HG03045 (cell line): ENCODE measurements at regions not wholly inside any gene's neighbourhood (a gene's known extent, or its start where the extent isn't known, plus 50 kb on each side); places are given as distances from the start of the nearest gene placed in this dataset.
"Not testable (repeated sequence)": the region's sequence is repeated elsewhere in the genome, so short reads cannot be mapped to it uniquely, and the experiment has no call there.

ENCODE experiments used
- ATAC-seq: cut with Tn5 transposase; IDR thresholded peaks from one replicate; pipeline ENCODE4 v1.9.1; 2021; ENCODE audit warnings: mild to moderate bottlenecking, moderate library complexity; ENCODE audit not compliant: unreplicated experiment

DNA sequence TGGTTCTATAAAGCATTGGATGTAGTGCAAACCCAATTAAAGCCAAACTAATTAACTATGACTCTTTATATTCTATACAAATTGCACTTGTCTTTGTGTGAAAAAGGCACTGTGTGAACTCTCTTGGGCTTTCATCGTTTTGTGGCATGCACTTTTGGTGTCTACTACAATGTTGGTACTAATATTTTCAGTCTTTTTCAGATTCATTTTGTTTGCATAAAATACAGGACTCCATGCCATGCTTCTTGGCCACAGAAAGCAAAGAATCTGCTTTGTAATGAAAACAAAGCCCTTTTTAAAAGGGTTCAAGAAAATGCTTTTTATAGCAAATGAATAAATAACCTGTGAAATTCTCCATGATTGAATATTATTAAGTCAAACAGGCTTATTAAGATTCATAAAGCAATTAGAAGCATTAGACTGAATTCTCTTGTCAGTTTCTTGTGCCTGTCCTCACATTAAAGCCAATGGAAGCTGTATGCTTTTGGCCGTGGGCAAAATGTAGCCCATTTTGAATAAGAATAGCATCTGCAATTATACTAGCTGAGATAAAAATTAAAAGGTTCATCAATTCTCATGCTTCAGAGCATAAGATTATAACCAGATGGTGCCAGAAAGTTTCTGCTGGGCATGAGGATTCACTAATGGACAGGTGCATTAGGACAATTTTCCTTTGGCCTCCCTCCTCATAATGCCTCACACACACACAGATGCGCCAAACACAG lies 1665.2 kb downstream of the SUCLG1 start:
- ATAC-seq, result no peak

- ATAC-seq, result no peak
Observed at GRCh38 chr2:82792316-82792715, 1666.8 kb downstream of the SUCLG1 start.

DNA sequence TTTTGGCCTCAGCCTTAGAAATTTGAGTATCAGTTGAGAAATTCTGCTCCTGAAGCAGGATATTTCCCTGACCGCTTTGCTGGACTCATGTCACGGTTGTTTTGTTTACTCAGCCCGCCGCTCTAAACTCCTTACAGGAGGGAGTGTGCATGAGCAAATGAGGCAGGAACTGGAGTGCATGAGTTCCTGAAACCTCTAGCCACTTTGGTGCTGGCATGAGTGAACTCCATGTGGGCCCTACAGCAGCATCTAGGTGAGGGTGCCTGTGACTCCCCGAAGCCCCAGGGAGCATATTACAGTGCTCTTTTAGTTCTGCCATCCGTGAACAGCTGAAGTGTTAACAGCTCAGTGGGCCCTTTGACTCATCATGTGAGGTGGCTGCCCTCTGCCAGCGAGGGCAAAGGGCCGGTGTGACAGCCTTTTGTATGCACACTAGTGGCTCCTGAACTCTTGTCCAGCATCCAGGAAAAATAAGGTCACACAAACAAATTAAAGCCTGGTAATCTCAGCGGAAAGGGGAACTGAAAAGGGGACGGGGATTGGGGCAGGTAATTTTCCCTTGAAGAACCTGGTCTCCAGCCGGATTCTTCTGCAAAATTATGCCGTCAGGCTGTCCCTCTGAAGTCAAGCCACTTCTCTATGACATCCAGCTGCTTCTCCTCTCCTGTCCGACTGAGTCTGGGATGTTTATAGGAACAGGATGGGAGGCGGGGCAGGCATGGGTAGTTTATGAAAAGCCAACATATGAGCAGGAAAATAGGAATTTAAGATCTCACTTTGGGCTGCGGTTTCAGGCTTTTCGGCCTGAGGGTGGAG lies 1668.7 kb downstream of the SUCLG1 start:
- ATAC-seq, result no peak

- ATAC-seq, result no peak
Observed at GRCh38 chr2:82789851-82790205, 1669.3 kb downstream of the SUCLG1 start.

DNA sequence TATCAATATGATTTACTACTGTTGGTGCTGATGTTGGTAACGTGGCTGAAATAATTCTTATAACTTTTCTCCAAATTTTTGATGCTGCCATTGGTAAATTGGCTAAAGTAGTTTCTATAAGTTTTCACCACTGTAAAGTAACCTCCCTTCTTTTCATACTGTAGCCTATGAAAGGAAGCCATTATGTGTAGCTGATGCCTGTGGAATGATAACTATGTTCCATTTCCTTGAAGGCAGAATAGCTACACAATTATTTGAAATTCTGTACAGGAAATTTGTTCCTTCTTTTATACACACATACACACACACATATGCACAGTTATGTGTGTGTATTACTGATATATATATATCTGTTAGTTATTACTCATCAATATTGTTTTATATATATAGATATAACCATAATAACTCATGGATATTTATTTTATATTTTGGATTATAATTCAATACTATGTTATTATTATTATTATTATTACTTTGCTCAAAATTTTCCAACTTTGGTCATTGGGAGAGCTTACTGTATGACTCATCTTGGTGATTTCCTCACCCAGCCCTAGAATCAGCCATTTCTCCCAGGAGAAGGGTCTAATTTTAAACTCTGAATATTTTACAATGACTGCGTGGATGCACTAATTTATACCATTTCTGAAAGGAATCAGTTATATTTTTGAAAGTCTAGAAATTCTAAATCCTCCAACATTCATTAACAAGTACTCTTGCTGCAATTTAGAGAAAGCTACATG lies 1677.7 kb downstream of the SUCLG1 start:
- no peak for ATAC-seq

- ATAC-seq, result no peak
Observed at GRCh38 chr2:82780050-82780449, 1679.0 kb downstream of the SUCLG1 start.

DNA sequence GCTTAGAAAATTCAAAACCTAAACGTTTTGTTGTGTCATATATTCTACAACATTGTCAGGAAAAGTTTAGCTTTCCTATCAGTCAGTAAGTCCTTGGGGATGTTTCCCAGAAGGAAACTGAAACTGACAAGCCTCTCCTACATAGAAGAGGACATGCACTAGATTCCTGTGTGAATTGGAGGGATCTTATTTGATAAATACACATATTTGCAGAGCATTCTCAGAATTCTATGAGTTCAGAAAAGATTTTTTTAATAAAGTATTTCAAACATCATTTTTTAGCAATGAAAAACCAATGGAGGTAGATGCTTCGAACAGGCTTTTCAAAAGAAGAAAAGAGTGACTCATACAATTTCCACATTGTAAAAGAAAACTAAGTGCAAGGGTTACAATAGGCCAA lies 1706.7 kb downstream of the SUCLG1 start:
- ATAC-seq, result no peak

- ATAC-seq, result no peak
Observed at GRCh38 chr2:82748653-82749052, 1710.4 kb downstream of the SUCLG1 start.

- no peak for ATAC-seq
Observed at GRCh38 chr2:82740527-82740926, 1718.6 kb downstream of the SUCLG1 start.

GRCh38 chr2:82737965-82738364 lies 1721.1 kb downstream of the SUCLG1 start:
- not testable (repeated sequence) for ATAC-seq

DNA sequence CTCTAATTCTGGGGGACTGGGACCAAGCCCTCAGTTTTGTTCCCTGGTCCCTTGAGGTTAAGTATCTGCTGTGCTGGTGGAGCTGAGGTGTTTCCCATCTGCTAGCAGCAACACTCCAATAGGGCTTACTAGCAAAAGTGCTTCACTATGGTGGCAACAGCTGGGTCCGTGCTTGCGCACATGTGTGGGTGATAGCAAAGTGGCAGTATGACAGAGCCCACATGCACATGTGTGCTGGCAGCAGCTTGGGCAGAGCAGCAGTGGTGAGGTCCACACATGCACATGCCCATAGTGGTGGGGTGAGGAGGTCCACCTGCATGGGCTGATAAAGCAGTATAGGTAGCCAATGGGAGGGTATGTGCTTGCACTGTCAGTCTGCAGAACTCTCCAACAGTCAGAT lies 1723.7 kb downstream of the SUCLG1 start:
- ATAC-seq, result no peak

GRCh38 chr2:82731824-82732223 lies 1727.3 kb downstream of the SUCLG1 start:
- no peak for ATAC-seq

DNA sequence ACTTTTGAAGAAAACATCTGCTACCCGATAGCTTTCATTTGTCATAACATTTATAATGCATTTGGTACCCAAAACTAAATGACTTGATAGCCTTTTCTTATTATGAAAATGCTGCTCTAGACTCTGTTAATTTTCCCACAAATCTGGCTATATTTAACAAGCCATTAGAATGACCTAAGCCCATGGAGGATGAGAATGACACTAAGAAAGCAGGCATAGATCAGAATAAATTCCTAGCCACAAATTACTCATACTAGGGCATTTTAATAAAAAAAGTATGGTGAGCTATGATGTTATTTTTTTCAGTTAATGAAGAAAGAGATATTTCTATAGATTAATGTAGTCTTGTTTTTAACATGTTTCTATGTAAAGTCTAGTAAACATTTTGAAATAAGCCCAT lies 1728.3 kb downstream of the SUCLG1 start:
- no peak for ATAC-seq

DNA sequence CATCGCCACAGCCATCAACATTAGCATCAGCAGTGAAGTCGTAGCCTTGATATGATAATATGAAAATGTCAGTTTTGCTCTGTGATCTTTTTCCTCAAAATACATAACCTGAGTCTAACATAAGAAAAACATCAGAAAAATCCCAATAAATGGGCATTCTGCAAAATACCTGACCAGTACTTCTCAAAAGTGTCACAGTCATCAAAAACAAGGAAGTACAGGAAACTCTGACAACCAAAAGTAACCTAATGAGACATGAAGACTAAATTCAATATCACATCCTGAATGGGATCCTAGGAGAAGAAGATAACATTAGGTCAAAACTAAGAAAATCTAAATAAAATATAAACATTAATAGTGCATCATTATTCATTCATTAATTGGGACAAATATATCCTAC lies 1731.0 kb downstream of the SUCLG1 start:
- ATAC-seq, result no peak

GRCh38 chr2:82708681-82709080 lies 1750.4 kb downstream of the SUCLG1 start:
- no peak for ATAC-seq

- ATAC-seq, result no peak
Observed at GRCh38 chr2:82697231-82697630, 1761.8 kb downstream of the SUCLG1 start.

DNA sequence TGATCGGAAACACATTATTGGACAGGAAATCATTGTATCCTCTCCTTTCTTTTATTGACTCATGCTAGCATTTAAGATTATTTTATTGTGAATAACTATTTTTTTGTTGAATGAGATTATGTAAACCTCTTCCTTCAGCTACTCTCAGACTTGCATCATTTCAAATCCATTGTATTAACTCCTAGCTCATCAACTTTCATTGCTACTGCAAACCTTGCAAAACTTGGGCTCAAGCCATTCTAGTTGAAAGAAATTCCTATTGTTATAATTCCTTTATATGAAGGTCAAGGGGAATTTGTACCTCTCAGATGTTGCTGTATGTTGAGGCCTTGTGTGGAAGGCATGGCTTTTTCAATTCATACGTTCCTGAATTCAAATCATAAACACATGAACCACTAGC lies 1764.6 kb downstream of the SUCLG1 start:
- ATAC-seq, result no peak

DNA sequence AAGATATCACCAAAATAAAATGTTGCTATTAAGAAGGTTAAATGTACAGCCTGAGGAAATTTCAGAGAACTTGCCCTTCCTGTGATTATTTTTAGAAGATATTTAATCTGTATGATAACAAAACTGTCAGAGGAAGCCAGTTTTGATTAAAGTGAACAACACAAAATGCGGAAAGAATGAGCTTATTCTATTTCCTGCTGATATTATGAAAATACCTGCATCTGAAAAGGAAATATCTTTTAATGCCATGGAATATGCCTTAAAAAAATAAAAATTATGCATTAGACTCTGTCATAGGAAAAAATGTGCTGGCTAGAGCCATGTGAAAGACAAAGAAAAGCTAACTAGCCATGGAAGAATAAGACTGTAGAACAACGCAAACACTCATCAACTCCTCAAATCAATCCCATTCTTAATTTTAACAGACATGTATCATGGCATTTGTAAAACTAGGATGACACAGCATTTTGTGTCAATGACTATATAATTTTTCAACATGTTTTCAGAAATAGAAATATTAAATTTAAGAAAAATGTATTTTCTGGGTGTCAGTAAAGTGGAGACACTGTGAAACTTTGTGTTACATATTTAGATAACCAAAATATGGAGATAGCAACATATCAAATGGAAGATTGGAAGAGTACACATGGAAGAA lies 1768.2 kb downstream of the SUCLG1 start:
- ATAC-seq, result no peak

- no peak for ATAC-seq
Observed at GRCh38 chr2:82675186-82675585, 1783.9 kb downstream of the SUCLG1 start.

- no peak for ATAC-seq
Observed at GRCh38 chr2:82674652-82675051, 1784.4 kb downstream of the SUCLG1 start.

DNA sequence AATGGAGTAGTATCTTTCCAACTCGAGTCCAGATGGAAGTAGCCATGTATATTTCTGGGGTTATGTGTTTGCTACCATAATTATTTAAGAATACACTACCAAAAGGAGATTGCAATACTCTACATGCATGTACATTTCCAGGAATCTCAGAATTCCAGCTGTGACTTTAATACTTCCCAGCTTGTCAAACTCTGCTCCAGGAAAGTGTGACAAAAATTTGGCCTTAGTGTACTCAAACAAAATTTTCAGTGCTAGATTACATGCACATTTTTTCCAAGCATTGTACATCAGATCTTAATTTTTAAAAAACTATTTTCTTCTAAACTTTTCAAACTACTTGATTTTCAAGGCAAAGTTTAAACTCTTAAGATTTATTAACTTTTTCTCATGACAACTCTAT lies 1791.6 kb downstream of the SUCLG1 start:
- ATAC-seq, result no peak
